ENCODE measurements at regions not wholly inside any gene's neighbourhood (a gene's known extent, or its start where the extent isn't known, plus 50 kb on each side); places are given as distances from the start of the nearest gene placed in this dataset.
A peak's percentile ranks its signal among the peaks of the same experiment; 100 is the strongest.
"Not testable (repeated sequence)": the region's sequence is repeated elsewhere in the genome, so short reads cannot be mapped to it uniquely, and the experiment has no call there.

DNA sequence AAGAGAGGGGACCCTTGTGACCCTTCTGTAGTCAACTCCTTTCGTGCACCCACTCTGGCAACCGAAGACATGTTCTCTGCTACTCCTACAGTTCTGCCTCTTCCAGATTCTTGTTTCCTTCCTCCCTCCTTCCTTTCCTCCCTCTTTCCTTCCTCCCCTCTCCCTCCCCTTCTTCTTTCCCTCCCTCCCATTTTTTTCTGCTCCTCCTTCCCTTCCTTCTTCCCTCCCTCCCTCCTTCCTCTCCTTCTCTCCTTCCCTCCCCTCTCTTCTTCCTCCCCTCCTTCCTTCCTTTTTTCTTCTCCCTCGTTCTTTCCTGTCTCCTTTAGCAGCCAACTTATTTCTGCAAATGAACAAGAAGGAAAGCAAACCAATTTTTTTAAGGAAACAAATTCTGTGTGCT lies 111.5 kb downstream of the NPTX2 start:
- no peak for DNase-seq (ENCODE audit: low read depth)

DNA sequence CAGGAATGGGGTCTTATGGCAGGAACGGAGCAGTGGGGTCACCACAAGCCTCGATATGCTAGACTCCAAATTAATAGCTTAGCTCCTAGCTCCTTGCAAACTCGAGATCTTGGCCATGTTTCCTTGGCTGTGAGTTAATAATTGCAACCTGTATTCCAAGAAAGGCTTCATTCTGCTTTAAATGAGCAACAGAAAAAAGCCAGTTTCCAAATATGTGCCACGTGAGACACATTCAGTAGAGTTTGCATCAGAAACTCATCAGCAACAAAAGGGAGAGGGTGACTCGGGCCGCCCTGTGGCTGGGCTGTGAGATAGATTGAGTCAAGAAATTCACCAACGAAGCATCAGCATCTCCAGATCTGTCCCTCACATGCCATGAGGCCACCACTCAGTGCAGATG lies 112.0 kb downstream of the NPTX2 start:
- no peak for DNase-seq (ENCODE audit: low read depth)

DNA sequence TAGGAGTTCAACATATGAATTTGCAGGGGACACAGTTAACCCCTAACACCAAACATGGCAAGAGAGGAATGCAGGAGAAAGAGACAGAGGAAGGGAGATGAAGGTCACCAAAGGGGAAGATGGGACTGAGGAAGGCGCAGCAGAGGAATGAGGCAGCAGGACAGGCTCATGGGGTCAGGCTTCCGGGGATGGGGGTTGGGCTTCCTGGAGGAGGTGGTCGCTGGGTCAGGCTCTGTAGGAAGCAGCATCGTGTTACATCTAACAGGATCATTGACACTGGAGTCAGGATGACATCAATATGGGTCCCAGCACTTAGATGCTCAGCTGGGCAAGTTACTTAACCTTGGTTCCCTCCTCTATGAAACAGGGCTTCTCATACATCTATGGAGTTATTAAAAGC lies 113.2 kb downstream of the NPTX2 start:
- no peak for DNase-seq (ENCODE audit: low read depth)

DNA sequence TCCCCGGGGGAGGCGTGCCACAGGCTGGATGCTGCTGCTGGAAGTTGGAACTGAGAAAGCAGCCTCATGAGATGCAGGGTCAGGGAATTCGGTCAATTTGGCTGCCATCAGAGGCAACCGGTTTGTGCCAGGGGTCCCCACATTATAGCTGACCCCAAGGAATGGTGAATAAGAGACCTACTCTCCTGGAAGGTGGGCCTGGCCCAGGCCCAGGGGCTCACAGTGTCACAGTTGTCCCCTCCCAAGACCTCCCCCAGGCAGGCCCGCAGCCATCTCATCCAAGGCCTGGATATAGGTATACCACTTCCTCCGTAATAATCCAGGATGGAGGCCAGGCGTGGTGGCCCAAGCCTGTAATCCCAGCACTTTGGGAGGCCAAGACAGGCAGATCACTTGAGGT lies 114.6 kb downstream of the NPTX2 start:
- no peak for DNase-seq (ENCODE audit: low read depth)

DNA sequence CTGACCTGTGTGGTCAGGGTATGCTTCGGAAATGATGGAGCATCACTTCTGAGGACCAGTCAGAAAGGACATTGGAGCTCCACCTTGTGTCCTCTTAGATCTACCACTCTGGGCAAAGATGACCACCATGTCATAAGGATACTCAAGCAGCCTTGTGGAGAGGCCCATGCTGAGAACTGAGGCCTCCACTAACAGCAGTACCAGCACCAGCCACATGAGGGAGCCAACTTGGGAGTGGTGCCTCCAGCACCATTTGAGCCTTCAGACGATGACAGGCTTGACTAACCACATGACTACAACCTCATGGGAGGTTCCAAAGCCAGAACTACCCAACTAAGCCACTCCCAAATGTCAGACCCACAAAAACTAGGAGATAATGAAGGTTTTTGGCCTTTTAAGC lies 116.0 kb downstream of the NPTX2 start:
- no peak for DNase-seq (ENCODE audit: low read depth)

DNA sequence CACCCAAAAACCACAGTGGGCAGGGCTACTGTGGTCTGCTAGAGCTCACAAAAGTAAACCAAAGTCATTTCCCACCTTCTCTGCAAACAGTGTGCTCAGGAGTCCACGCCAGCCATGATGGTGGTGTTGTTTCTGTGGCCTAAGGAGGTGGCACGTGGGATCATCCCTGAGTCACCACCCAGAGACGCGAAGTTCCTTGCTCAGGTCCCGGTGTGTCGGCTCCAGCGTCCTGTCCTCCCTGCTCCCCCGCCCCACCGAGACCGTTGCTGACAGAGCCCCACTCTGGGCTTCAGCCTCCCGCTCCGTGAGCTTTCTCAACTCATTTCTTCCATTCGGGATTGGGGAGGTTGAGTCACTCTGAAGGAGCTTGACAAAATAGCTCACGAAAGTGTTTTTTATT lies 118.7 kb downstream of the NPTX2 start:
- no peak for DNase-seq (ENCODE audit: low read depth)

DNA sequence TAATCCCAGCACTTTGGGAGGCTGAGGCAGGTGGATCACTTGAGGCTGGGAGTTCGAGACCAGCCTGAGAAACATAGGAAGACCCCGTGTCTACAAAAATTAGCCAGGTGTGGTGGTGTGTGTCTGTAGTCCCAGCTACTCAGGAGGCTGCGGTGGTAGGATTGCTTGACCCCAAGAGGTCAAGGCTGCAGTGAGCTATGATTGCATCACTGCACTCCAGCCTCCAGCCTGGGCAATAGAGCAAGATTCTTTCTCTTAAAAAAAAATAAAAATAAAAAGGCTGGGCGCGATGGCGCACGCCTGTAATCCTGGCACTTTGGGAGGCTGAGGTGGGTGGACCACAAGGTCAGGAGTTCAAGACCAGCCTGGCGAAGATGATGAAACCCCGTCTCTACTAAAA lies 119.4 kb downstream of the NPTX2 start:
- DNase-seq (ENCODE audit: low read depth), result not testable (repeated sequence)

DNA sequence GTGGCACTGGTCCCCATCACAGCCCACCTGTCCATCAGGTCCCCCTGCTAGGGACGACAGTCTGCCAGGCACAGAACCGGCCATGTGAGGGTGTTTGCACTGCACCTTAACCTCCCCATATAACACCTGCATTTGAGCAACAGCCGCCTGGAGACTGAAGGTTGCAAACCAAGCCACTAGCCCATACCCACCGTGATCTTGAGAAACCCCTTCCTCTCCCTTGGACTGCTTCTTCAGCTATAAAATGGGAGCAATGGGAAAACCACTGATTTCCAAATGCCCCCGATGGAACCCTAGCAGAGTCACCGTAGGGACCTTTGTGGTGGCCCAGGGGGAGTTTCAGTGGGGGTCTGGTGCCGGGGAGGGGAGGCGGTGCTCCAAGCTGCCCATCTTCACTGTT lies 120.1 kb downstream of the NPTX2 start:
- DNase-seq (ENCODE audit: low read depth), result no peak

DNA sequence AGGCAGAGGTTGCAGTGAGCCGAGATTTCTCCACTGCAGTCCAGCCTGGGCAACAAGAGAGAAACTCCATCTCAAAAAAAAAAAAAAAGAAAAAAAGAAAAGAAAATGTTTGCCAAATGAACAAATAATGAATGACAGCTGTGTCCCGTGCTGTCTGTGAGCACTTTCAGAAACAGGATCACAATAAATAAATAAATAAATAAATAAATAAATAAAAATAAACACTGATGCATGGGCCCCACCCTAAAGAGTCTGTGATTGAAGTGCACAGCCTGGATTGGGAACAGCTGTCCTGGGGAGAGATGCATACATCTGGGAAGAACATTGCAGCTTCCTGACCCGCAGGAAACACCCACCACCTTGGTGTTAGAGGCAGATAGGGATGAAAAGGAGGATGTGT lies 123.6 kb downstream of the NPTX2 start:
- DNase-seq (ENCODE audit: low read depth), result no peak

DNA sequence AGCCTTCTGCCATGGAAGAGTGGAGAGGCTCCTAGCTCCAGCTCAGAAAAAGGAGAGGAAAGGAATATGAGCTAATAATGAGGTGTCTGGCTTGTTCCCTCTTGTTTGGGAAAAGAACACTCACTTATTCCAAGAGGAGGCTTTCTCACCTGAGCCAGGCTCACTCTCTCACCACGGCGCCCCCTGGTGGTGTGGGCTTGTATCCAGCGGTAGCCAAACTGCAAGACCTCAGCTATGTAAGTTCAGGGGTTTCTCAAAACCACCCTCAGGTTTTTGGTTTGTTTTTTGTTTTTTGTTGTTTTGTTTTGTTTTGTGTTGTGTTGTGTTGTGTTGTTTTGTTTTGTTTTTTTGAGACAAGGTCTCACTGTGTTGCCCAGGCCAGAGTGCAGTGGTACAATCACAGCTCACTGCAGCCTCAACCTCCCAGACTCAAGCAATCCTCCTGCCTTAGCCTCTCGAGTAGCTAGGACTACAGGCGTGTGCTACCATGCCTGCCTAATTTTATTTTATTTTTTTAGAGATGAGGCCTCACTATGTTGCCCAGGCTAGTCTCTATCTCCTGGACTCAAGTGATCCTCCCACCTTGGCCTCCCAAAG lies 124.0 kb downstream of the TMEM130 start:
- DNase-seq (ENCODE audit: low read depth), result peak; percentile 60

DNA sequence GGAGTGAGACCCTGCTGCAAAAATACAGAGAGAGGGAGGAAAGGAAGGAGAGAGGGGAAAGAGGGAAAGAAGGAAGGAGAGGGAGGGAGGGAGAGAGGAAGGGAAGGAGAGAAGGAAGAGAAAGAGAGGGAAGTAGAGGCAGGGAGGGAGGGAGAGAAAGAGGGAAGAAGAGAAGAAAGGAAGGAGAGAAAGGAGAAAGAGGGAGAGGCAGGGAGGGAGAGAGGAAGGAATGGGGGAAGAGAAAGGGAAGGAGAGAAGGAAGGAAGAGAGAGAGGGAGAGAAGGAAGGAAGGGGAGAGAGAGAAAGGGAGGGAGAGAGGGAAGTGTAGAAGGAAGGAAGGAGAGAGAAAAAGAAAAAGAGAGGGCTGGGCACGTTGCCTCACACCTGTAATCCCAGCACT lies 121.7 kb downstream of the TMEM130 start:
- no peak for DNase-seq (ENCODE audit: low read depth)

DNA sequence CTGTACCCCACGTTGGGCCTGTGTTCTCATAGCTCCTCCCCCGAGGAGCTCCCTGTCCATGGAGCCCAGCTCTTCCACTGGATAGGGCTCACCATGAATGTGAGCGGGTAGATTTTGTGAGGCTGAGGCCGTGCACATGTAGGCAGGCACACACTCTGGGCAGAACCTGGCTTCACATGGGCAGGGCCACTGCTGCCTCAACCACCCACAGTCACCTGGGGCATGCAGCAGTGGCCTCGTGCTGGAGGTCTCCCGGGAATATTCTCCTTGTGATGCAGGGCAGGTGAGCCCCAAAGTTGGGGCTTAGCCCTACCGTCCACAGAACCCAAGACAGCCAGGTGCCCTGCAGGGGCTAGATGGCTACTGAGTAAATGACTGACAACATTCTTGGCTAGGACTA lies 116.6 kb downstream of the TMEM130 start:
- no peak for DNase-seq (ENCODE audit: low read depth)

DNA sequence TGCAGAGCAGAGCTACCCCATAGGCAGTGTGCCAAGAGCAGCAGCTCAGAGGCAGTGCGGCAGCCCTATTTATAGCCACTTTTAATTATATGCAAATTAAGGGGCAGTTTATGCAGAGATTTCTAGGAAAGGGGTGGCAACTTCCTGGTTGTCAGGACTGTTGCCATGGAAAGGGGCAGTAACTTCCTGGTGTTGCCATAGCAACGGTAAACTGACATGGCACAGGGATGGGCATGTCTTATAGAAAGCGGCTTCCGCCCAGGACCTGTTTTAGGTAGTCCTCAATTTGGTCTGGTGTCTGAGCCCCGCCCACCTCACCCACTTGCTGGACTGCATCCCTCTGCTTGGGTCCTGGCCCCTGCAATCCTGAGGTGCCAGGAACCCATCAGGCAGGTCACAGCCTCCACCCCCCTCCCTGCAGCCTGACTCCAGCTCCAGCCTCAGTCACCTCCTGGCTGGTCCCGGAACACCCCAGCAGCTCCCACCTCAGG lies 115.8 kb downstream of the TMEM130 start:
- DNase-seq (ENCODE audit: low read depth), result no peak

DNA sequence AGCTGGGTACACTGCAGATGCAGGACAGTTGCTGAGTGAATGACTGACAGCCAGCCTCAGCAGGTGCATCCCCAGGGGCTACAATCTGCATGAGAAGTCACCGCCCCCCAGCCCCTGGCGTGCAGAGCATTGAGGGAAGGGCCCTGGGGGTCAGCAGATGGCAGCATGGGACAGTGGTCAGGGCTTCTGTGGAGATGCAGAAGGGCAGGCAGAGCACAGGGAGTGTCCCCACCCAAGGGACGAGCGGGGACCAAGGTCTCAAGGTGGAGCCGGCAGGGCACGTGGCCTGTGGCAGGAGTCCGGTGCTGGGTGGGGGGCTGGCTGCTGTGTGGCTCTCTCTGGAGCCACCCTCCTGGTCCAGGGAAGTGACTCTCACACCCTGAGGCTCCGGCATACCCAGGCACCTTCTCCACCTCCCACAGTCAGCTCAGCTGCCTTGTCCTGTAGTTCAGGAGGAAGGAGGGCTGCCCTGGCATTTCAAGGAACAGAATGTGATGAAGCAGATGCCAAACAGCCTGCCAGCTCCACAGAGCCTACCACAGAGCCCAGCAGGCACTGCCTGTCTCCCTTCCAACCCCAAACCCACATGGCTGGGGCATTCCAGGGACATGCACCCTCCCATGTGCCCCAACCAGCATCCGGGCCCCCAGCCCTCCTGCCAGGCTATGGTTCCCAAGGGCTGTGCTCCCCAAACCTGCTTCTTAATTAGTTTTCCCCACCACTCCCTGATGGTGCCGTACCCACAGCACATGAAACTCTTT lies 114.5 kb downstream of the TMEM130 start:
- no peak for DNase-seq (ENCODE audit: low read depth)

DNA sequence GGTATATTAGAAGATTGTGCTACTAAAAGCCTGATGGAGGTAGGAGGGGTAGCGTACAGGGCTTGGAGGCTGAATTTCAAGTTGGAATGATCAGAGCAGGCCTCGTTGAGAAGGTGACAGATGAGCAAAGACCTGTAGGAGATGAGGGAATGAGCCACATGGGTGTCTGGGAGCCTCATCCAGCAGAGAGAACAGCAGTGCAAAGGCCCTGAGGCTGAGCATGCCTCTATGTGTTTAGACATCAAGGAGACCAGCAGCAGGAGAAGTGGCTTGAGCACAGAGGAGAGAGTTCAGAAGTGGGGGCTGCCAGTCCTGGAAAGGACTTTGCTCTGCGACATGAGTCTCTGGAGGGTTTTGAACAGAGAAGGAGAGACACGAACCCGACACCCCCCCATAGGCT lies 111.7 kb downstream of the TMEM130 start:
- no peak for DNase-seq (ENCODE audit: low read depth)

DNA sequence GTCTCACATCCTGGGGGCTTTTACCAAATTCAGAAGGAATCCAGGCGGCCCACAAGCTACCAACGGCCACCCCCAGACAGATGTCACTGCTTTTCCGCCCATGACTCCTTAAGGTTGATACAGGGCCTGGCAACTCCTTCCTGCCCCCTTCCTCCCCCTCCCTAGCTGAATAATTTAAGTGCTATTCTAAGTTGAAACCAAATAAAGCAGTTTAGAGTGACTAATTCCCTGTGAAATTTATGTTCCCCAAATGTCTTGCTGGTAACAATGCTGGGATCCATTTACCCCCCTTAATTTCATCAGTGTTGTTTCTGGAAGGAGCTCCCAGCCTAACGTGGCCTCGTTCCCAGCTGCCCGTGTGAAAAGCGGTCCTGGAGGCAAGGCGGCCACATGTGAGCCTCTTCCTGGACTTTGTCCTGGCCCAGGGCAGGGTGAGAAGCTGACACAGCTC lies 109.6 kb downstream of the TMEM130 start:
- no peak for DNase-seq (ENCODE audit: low read depth)

DNA sequence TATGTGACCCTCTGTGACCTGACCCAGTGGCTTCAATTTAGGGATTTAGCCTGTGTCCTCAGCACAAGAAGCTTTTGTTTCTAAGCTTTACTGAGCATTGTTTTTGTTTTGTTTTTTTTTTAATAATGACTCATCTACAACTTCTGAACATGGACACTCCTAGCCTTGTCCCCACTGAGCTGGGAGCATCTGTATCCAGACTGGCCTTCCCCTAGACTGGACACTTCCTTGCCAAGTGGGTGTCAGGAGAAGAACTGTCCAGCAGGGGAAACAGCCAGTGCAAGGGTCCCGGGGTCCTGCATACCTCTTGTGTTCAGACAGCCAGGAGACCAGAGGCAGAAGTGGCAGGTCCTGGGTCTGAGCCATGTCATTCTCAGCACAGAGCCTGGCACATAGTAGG lies 108.6 kb downstream of the TMEM130 start:
- no peak for DNase-seq (ENCODE audit: low read depth)

DNA sequence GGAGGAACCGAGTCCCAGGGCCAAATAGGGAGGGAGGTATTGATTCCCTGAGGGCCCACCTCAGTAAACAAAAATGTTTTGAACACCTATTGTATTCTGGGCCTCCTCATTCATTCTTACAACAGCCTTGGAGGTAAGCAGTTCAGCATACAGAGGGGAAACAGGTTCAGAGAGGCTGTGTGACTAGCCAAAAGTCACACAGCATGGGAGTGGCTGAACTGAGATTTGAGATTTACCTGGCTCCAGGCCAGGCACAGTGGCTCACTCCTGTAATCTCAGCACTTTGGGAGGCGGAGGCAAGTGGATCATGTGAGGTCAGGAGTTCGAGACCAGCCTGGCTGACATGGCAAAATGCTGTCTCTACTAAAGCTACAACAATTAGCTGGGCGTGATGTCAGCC lies 107.2 kb downstream of the TMEM130 start:
- DNase-seq (ENCODE audit: low read depth), result no peak

DNA sequence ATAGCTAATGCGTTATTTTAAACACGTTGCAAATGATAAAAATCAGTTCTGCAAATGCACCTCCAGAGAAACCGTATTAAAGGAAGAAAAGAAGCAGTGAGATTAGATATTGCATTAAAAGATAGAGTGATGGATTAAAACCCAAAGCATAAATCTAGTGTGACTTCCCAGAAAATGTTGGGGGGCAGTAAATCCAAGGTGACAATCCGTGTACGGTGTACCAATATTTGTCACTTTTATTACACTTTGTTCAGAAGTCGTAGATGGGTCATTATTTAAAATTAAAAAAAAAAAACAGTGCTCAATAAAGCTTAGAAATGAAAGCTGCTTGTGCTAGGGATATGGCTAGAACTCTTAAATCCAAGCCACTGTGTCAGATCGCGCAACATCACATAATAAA lies 106.4 kb downstream of the TMEM130 start:
- DNase-seq (ENCODE audit: low read depth), result no peak

DNA sequence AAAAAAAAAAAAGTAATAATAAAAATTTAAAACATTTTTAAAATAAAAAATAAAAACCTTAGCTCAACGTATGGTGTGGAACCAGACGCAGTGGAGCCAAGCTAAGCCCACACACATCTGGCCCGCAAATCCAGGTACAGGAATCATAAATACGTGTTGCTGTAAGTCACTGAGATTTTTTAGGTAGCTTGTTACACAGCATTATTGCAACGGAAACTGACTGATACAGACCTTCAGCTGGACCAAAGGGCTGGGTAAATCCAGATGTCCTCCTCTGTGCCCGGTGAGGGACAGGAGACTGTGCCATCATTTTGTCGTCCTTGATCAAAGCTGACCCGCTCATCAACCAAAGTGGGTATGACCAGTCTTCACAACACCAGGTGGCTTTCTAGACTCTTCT lies 104.9 kb downstream of the TMEM130 start:
- DNase-seq (ENCODE audit: low read depth), result no peak

DNA sequence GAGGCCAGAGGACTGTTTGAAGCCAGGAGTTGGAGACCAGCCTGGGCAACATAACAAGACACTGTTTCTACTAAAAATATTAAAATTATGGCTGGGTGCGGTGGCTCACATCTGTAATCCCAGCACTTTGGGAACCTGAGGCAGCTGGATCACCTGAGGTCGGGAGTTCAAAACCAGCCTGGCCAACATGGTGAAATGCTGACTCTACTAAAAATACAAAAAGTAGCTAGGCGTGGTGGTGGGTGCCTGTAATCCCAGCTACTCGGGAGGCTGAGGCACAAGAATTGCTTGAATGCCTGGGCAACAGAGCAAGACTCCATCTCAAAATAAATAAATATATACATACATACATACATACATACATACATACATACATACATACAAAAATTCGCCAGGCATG lies 99.7 kb downstream of the TMEM130 start:
- DNase-seq (ENCODE audit: low read depth), result not testable (repeated sequence)

DNA sequence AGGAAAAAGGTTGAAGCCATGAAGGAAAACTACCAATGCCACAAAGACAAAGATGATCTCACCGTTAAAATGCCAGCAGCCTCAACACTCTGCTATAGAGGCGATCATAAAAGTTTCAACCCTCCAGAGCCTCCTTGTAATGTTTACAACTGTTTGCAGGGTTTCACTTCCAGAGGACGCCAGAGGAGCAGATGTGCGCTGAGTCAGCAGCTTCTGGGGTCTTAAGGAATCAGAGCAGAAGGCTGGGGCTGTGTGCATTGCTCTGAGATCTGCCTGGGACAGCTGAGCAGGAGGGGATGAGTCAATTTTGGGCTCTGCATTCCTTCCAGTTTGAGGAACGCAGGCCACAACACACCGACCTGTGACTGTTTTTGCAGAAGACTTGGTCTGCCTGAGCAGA lies 98.3 kb downstream of the TMEM130 start:
- DNase-seq (ENCODE audit: low read depth), result no peak

DNA sequence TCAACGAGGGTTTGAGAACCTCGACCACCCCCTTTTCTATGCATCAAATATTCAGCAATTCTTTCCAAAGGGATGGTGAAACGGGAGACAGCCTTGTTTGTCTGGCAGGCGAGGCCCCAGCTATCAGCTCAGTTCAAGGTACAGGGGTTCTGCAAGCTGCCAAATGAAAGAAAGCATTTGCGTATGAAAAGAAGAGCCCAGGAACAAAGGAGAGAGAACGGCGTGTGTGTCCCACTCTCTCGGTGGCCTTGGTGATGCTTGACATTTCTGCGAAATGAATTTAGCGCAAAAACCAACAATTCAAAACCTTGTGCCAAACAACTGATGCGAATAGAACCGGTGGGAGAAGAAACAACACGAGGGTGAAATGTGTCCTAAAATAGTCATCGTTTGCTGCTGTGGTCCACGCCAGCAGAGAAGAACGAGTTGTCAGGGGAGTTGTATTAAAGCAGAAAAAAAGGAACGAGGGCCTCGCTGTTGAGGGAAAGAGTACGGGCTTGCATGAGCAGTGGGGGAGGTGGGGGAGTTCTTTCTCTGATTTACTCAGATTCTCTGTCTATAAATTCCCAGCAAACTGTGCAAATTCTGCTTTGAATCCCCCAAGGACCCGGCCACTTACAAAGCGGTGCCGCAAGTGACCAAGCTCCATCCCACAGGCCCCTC lies 97.7 kb downstream of the TMEM130 start:
- DNase-seq (ENCODE audit: low read depth), result no peak
